IMR-90 (cell line): ENCODE measurements at regions not wholly inside any gene's neighbourhood (a gene's known extent, or its start where the extent isn't known, plus 50 kb on each side); places are given as distances from the start of the nearest gene placed in this dataset.

ENCODE experiments used
- CHD1 ChIP-seq: IDR thresholded peaks from 2 replicates; pipeline ENCODE4 v1.6.1; 2012; ENCODE audit warnings: low read depth, low read length, improper control_type of control experiment
- CTCF ChIP-seq: conservative IDR thresholded peaks from 2 replicates; pipeline ENCODE4 v1.5.1; 2012; ENCODE audit warnings: mild to moderate bottlenecking, low read depth, low read length, improper control_type of control experiment
- MAFK ChIP-seq: IDR thresholded peaks from 2 replicates; pipeline ENCODE4 v1.6.1; 2012; ENCODE audit warnings: low read depth, low read length, improper control_type of control experiment
- MXI1 ChIP-seq: IDR thresholded peaks from 2 replicates; pipeline ENCODE4 v1.6.1; 2012; ENCODE audit warnings: low read depth, mild to moderate bottlenecking, low read length, moderate library complexity, borderline replicate concordance
- NFE2L2 ChIP-seq: fragments of 150-350 bp; IDR thresholded peaks from 2 replicates; pipeline ENCODE4 v1.6.1; 2016; ENCODE audit warnings: low read depth, mild to moderate bottlenecking, low read length
- POLR2A ChIP-seq: IDR thresholded peaks from 2 replicates; pipeline ENCODE4 v1.6.1; 2012; ENCODE audit warnings: mild to moderate bottlenecking, low read depth, low read length
- RAD21 ChIP-seq: IDR thresholded peaks from 2 replicates; pipeline ENCODE4 v1.6.1; 2012; ENCODE audit warnings: low read length, improper control_type of control experiment
- RCOR1 ChIP-seq: IDR thresholded peaks from 2 replicates; pipeline ENCODE4 v1.6.1; 2012; ENCODE audit warnings: mild to moderate bottlenecking, low read length, improper control_type of control experiment; ENCODE audit not compliant: insufficient replicate concordance
- SMC3 ChIP-seq: fragments of 150-350 bp; IDR thresholded peaks from 2 replicates; pipeline ENCODE4 v1.6.1; 2016; ENCODE audit warnings: low read depth, mild to moderate bottlenecking, antibody characterized with exemption, low read length, moderate library complexity
- USF2 ChIP-seq: fragments of 150-350 bp; IDR thresholded peaks from 2 replicates; pipeline ENCODE4 v1.6.1; 2017; ENCODE audit warnings: mild to moderate bottlenecking, antibody characterized with exemption, low read length, low read depth

DNA sequence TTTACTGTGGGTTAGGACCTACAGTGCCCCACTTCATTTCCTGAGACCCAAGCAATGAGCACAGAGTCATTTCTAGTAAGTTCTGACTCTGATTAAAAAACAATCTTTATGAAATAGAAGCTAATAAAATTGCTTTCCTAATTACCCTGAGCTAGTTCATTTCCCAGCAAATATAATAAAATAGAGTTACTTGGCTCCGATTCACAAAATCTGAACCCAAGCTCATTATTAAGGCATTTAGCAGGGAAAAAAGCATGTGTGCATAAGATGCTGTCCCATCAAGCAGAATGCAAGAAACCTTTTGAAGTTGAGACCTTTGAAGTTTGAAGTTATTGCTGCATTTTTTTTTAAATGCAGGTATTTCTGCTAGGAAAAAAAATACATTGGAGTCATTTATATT lies 629.1 kb downstream of the BCL11A start:
- TF ChIP-seq CTCF (no peak), POLR2A (no peak), USF2 (no peak), SMC3 (no peak), RCOR1 (no peak), NFE2L2 (no peak), CHD1 (no peak), RAD21 (no peak), MXI1 (no peak), MAFK (no peak)
